ENCODE measurements at regions not wholly inside any gene's neighbourhood (a gene's known extent, or its start where the extent isn't known, plus 50 kb on each side); places are given as distances from the start of the nearest gene placed in this dataset.

DNA sequence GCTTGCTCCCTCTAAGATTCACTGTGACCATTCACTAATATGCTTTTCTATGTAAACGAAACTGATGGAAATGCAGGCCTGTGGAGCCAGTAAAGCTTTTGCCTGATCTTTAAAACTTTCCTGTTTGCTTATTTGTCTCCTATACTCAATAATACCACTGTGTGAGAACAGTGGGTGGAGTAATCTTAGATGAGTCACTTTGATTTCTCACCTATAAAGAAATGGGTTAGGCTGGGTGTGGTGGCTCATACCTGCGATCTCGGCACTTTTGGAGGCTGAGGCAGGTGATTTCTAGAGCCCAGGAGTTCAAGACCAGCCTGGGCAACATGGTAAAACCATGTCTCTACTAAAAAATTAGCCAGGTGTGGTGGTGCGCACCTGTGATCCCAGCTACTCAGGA is 70.8 kb downstream of the RWDD3 start:
- TF ChIP-seq, protein P1, sequence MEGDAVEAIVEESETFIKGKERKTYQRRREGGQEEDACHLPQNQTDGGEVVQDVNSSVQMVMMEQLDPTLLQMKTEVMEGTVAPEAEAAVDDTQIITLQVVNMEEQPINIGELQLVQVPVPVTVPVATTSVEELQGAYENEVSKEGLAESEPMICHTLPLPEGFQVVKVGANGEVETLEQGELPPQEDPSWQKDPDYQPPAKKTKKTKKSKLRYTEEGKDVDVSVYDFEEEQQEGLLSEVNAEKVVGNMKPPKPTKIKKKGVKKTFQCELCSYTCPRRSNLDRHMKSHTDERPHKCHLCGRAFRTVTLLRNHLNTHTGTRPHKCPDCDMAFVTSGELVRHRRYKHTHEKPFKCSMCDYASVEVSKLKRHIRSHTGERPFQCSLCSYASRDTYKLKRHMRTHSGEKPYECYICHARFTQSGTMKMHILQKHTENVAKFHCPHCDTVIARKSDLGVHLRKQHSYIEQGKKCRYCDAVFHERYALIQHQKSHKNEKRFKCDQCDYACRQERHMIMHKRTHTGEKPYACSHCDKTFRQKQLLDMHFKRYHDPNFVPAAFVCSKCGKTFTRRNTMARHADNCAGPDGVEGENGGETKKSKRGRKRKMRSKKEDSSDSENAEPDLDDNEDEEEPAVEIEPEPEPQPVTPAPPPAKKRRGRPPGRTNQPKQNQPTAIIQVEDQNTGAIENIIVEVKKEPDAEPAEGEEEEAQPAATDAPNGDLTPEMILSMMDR (IDR thresholded peaks at IDR 0.05) = no peak
- TF ChIP-seq POLR2A (IDR thresholded peaks at IDR 0.05) = no peak
